Keratinocyte (primary cell): ENCODE measurements at regions not wholly inside any gene's neighbourhood (a gene's known extent, or its start where the extent isn't known, plus 50 kb on each side); places are given as distances from the start of the nearest gene placed in this dataset.

ENCODE experiments used
- DNase-seq: peaks from one replicate; pipeline ENCODE4 v3.0.0-alpha.2; 2011; ENCODE audit warnings: low read depth, missing footprints, low spot score
- FAIRE-seq: peaks from 2 replicates; lab custom pipeline; 2011; peaks lifted over from hg19 to GRCh38; lab: Jason Lieb, UNC
- H2AFZ ChIP-seq: 2 replicates; pipeline ENCODE4 v1.6.0; 2012; ENCODE audit warnings: low read length, control low read depth, inconsistent platforms; ENCODE audit not compliant: control insufficient read depth
- H3K27ac ChIP-seq: 2 replicates; pipeline ENCODE4 v1.5.1; 2011; ENCODE audit warnings: low read length; ENCODE audit not compliant: control insufficient read depth, insufficient read depth
- H3K27me3 ChIP-seq: 3 replicates; pipeline ENCODE4 v1.6.0; 2011; ENCODE audit warnings: low read length; ENCODE audit not compliant: control insufficient read depth, insufficient read depth; ENCODE audit errors: extremely low read depth
- H3K36me3 ChIP-seq, 2 experiments: 2 replicates in 1 of 2; 3 replicates in 1 of 2; pipeline ENCODE4 v1.5.1; 2011; ENCODE audit warnings: low read length in 2 of 2, mild to moderate bottlenecking in 1 of 2; ENCODE audit not compliant: control insufficient read depth in 2 of 2, insufficient read depth in 2 of 2; ENCODE audit errors: extremely low read depth in 1 of 2
- H3K4me1 ChIP-seq: 3 replicates; pipeline ENCODE4 v1.5.1; 2011; ENCODE audit warnings: low read length; ENCODE audit not compliant: control insufficient read depth, insufficient read depth; ENCODE audit errors: extremely low read depth
- H3K4me2 ChIP-seq: 3 replicates; pipeline ENCODE4 v1.6.0; 2011; ENCODE audit warnings: low read depth, low read length; ENCODE audit not compliant: control insufficient read depth, insufficient read depth; ENCODE audit errors: extremely low read depth
- H3K4me3 ChIP-seq, 3 experiments: fragments of 200-600 bp in 1 of 3; sonication (generic) in 1 of 3; 2 replicates in 2 of 3; 3 replicates in 1 of 3; pipeline ENCODE4 v1.5.1; 2011 to 2016; ENCODE audit warnings: low read length in 3 of 3, mild to moderate bottlenecking in 3 of 3, control low read depth in 2 of 3, inconsistent platforms in 1 of 3, low read depth in 1 of 3, mixed read lengths in 1 of 3, mixed run types in 1 of 3, moderate library complexity in 1 of 3; ENCODE audit not compliant: control insufficient read depth in 2 of 3, insufficient read depth in 2 of 3; ENCODE audit errors: extremely low read depth in 1 of 3
- H3K79me2 ChIP-seq: 2 replicates; pipeline ENCODE4 v1.6.0; 2012; ENCODE audit warnings: low read length; ENCODE audit not compliant: control insufficient read depth, insufficient read depth
- H3K9ac ChIP-seq: 3 replicates; pipeline ENCODE4 v1.6.0; 2011; ENCODE audit warnings: low read length; ENCODE audit not compliant: control insufficient read depth, insufficient read depth; ENCODE audit errors: extremely low read depth
- H3K9me1 ChIP-seq: 3 replicates; pipeline ENCODE4 v1.6.0; 2011; ENCODE audit warnings: low read length; ENCODE audit not compliant: control insufficient read depth, insufficient read depth; ENCODE audit errors: extremely low read depth
- H3K9me3 ChIP-seq: 2 replicates; pipeline ENCODE4 v1.5.1; 2012; ENCODE audit warnings: low read depth, low read length; ENCODE audit not compliant: control insufficient read depth
- H4K20me1 ChIP-seq: 3 replicates; pipeline ENCODE4 v1.6.0; 2011; ENCODE audit warnings: low read length; ENCODE audit not compliant: control insufficient read depth, insufficient read depth; ENCODE audit errors: extremely low read depth
- EZH2 ChIP-seq: IDR thresholded peaks from one replicate; pipeline ENCODE4 v1.6.1; 2012; ENCODE audit warnings: inconsistent platforms, mild to moderate bottlenecking, low read length, moderate library complexity
- dilution Hi-C: fragments of 300-500 bp; cut with MboI; formaldehyde crosslinking; loops from one replicate; pipeline ENCODE4 v1.7.0; 2020; ENCODE audit warnings: low sequenced_read_pairs; ENCODE audit not compliant: extremely low pct_ligation_motif_present
- TF ChIP-seq, protein P1 (sequence below), 3 experiments: IDR thresholded peaks in 1 of 3; conservative IDR thresholded peaks in 1 of 3; optimal IDR thresholded peaks in 1 of 3; 2 replicates in 2 of 3; 3 replicates in 1 of 3; pipeline versions ENCODE3 to v1.5.1; 2011; ENCODE audit warnings: low read length in 3 of 3, mild to moderate bottlenecking in 3 of 3, moderate library complexity in 2 of 3, control low read depth in 1 of 3, inconsistent platforms in 1 of 3; ENCODE audit not compliant: insufficient read depth in 2 of 3; ENCODE audit errors: extremely low read depth in 1 of 3

DNA sequence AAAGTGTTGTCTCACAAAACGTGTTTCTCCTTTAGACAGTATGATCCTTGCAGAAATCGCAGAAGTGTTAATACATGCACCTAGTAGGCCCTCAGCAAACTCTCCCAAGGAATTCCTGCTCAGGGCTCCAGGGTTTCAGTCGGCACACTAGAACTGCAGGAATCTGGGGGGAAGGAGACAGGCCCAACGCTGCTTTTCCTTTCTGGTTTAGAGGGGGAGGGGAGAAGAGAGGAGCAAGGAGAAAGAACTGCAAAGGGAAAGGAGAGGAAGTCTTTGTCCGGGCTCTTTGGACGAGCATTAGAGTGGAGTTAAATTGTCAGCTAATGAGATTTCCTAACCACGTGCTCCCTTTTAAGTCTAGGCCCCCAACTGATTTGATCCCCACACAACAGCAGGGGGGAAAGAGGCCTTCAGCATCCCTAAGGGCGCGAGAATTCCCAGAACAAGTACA is 103.7 kb upstream of the SOD1 start:
- no peak overlapping the region for H2AFZ ChIP-seq
- no peak for DNase-seq

DNA sequence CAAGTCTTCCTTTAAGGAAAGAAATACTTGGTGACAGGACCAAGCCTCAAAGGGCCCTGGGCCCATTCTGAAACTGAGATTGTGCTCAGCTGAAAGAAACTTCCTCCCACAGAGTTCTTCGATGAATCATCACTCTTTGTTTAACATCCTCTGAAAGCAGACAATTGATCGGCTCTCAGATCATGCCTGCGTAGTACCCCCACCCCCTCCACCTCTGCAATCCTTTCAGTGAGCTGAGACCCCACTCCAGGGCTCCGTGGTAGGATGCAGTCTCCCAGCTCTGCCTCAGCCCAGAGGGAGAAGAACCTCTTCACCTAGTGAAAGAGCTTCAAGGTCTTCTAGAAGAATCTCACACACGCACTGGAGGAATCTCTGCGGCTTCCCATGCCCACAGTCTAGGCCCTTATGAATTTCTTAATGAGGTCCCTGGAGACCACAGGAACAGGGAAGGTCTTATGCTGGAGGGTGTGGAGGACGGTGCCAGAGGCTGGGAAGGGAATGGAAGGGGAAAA is 104.9 kb upstream of the SOD1 start:
- no peak overlapping the region for H2AFZ ChIP-seq

More for the DNA sequence above, 103.7 kb upstream of the SOD1 start:
- no peak overlapping the region for H3K4me2 ChIP-seq
- H3K4me3 ChIP-seq = no peak overlapping the region
- H3K9me3 ChIP-seq = no peaks in the 10 kb centered on the region
- H3K9ac ChIP-seq = no peak overlapping the region
- H3K79me2 ChIP-seq = no peaks in the 10 kb centered on the region
- no peak overlapping the region for H3K27ac ChIP-seq
- no peaks in the 10 kb centered on the region for H3K36me3 ChIP-seq
- H3K9me1 ChIP-seq = no peaks in the 10 kb centered on the region
- peaks cover 15% of the 10 kb centered on the region for H3K4me1 ChIP-seq
- TF ChIP-seq, protein P1, sequence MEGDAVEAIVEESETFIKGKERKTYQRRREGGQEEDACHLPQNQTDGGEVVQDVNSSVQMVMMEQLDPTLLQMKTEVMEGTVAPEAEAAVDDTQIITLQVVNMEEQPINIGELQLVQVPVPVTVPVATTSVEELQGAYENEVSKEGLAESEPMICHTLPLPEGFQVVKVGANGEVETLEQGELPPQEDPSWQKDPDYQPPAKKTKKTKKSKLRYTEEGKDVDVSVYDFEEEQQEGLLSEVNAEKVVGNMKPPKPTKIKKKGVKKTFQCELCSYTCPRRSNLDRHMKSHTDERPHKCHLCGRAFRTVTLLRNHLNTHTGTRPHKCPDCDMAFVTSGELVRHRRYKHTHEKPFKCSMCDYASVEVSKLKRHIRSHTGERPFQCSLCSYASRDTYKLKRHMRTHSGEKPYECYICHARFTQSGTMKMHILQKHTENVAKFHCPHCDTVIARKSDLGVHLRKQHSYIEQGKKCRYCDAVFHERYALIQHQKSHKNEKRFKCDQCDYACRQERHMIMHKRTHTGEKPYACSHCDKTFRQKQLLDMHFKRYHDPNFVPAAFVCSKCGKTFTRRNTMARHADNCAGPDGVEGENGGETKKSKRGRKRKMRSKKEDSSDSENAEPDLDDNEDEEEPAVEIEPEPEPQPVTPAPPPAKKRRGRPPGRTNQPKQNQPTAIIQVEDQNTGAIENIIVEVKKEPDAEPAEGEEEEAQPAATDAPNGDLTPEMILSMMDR (optimal IDR thresholded peaks at IDR 0.05 in 1 of 3, IDR thresholded peaks at IDR 0.05 in 1 of 3, conservative IDR thresholded peaks at IDR 0.05 in 1 of 3; ENCODE audit: extremely low read depth in 1 of 3, insufficient read depth in 2 of 3, low read length in 3 of 3) = no peak
- no peak for TF ChIP-seq EZH2
- H3K27me3 ChIP-seq = peaks cover 10% of the 10 kb centered on the region
- no peak for FAIRE-seq
- H4K20me1 ChIP-seq = no peaks in the 10 kb centered on the region
- dilution Hi-C loops = no loop called here

More for the DNA sequence above, 104.9 kb upstream of the SOD1 start:
- H3K9me3 ChIP-seq = no peaks in the 10 kb centered on the region
- dilution Hi-C loops = no loop called here
- H3K4me1 ChIP-seq = peaks cover 8% of the 10 kb centered on the region
- no peaks in the 10 kb centered on the region for H3K36me3 ChIP-seq
- no peaks in the 10 kb centered on the region for H3K9me1 ChIP-seq
- no peak overlapping the region for H3K4me2 ChIP-seq
- no peak overlapping the region for H3K4me3 ChIP-seq
- H3K9ac ChIP-seq = no peak overlapping the region
- no peak for DNase-seq
- no peak overlapping the region for H3K27ac ChIP-seq
- H3K79me2 ChIP-seq = no peaks in the 10 kb centered on the region
- TF ChIP-seq EZH2 = no peak
- TF ChIP-seq, protein P1 (optimal IDR thresholded peaks at IDR 0.05 in 1 of 3, IDR thresholded peaks at IDR 0.05 in 1 of 3, conservative IDR thresholded peaks at IDR 0.05 in 1 of 3; ENCODE audit: extremely low read depth in 1 of 3, insufficient read depth in 2 of 3, low read length in 3 of 3) = no peak
- peaks cover 10% of the 10 kb centered on the region for H3K27me3 ChIP-seq
- peak; percentile 91 for FAIRE-seq
- H4K20me1 ChIP-seq = no peaks in the 10 kb centered on the region
